ENCODE measurements at regions not wholly inside any gene's neighbourhood (a gene's known extent, or its start where the extent isn't known, plus 50 kb on each side); places are given as distances from the start of the nearest gene placed in this dataset.

DNA sequence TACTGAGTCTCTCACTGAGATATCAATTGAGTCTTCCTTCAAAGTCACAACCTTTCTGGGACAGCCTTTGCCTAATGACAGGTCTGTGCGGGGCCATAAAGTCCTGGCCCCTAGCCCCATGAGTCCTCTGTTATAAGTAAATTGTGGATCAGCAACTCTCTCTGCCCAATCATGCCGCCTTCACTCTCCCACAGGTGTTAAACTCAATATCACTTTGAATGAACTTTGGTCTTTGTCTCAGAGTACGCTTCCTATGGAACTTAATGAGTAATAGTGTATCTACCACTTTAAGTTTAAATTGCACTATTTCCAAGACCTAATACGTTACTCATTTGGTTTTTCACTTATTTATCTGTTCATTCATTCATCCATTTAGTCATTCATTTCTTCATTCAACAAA lies 826.4 kb downstream of the TUSC7 start:
- DNase-seq: no peak

DNA sequence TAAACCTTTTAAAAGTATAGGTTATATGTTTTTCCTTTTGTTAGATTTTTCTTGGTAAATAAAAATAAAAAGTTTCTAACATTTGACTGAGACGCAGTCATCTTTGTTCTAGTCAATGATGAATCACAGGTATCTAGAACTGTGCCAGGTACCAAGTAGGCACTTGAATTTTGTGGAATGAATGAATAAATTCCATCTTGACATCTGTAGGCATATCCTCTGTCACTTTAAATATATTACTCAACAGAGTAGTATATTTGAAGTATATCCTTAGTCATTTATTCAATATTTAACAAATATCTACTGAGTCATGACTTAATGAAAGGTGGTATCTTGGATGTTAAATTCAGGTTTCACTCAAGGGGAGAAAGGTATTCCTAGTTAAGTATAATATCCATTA lies 828.4 kb downstream of the TUSC7 start:
- no peak for DNase-seq

DNA sequence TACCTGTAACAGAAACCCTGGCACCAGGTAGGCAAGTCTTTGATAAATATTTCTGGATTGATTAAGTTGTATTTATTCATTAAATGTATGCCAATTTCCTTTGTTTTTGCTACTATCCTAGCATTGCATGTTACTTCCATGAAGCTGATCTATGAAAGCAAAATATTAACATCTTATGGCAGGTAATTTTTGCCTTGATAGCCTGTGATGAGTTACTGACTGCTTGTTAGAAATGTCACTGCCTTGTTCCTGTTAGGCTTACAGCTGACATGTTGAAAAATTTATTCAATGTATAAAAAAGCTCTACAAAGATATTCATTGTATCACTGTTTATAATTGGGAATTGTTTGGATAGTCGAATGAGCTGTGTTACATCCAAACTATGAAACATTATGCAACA lies 830.1 kb downstream of the TUSC7 start:
- DNase-seq: no peak

DNA sequence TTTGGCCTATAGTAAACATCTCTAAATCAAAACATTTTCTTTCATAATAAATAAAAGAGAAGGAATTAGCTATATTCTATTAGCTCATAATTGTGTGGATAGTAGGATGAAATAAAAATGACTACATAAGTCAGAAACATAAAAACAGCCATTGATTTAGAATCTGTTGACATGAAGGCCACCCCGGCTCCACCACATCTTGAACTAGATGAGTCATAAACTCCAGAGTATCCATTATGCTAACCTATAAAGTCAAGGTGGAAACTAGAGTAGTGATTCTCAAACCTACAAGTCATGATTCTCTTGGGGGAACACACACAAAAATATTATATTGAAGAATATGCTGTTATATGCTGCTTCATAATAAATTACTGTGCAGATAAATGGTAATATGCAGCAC lies 831.0 kb downstream of the TUSC7 start:
- no peak for DNase-seq

DNA sequence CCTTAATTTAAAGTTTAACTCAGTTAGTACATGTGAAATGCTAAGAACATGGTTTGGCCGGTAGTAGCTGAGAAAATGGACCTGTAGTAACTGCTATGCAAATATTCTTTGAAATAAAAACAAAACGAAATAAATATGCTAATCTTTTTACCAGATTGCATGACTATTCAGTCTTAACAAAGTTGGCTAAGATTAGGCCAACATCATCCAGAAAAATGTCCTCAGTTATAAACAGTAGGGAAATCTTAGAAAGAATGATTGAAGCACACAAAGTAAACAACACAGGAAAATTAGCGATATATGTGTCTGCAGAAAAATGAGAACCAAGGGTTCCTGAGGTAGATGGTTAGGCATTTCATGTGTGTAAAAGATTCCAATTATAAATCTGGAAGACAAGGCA lies 832.1 kb downstream of the TUSC7 start:
- no peak for DNase-seq

DNA sequence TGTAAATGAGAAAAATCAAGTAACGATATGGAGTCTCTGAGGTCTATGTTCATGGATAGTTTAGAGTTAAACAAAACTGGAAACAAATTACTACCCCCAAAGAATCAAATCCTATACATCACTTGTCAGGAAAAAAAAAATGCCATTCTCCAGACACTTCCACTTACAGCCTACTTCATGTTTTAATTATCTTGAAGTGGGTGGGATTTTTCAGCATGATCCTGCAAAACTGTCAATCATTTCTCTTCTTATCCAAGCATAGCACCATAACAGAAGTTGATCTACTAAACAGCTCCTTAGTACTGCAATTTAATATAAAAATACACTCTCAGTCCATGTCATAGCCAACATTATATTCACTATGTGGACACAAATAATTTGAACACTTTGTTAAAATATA lies 833.9 kb downstream of the TUSC7 start:
- DNase-seq: no peak

DNA sequence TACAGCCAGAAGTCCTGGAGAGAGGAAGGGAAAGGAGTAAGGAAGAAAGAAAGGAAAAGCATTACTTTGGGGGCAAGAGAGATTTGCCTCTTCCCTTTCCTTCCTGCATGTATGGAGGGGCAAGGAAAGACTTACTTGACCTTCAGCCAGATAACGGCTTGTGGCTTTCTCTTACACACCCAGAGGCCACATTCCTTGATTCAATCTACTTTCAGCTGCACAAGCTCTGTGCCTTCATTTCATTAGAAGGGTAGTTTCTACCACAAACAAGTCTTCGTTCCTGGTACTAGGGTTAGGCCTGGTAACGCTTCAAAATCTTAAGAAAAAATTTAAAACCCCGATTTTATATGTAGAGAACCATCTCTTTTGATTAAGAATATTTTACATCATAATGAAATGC lies 835.9 kb downstream of the TUSC7 start:
- no peak for DNase-seq

DNA sequence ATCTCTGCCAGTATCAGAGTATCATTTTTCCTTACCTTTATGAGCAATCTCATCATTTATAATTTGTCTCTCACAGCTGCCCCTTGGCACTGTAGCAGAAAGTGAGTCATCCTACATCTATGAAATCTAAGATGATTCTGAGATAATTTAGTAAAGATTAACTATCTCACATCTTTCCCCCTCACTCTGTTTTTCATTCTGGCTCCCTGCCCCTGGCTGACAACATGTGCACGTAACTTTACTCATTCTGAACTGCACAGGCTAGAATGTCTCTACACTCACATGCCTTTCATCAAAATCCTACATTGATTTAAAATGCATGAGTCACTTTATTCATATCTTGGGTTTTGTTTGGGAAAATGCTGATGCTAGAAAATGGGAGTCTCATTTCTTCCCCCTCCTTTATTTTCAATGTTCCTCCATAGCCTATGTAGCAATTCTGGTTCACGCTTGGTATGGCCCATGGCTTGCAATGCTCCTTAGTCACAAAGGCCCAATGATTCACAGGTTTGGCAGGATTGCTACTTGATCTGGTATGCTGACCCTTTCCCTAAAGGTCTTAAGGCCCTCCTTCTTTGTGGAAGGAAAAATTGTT lies 838.5 kb downstream of the TUSC7 start:
- no peak for DNase-seq

DNA sequence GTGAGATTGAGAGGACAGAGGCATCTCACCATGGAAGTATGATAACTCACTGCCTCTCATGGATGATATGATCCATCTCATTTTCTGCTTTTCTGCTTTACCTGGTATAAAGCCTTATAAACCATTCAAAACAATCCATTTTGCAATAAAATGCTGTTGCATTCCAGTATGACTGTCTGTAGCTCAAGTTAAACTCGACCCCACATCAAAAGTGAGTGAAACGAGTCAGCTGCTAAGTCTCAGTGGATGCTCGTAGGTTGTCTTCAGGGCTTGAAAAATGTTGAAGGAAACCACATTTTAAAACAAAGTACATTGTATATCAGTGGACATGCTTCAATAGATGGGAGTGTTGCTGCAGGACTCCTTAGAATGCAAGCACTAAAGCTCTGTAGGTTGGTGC lies 839.0 kb downstream of the TUSC7 start:
- DNase-seq: no peak

DNA sequence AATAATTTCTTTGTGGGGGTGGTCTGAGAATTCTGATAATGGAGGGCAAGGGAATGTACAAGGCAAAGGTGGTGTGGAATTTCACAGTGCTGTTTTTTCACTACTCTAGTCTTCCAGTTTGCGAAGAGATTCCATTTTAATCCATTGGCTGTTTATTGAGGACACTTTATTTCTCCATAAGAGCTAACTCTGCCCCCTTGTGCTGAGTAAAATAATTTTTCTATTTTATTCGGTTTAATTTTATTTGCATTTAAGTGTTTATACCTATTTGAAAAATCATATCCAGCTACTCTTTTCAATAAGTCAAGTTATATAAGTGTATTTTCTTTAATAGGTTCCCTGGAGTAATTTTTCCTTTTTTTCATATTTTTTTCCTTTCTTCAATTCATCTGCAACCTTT lies 840.1 kb downstream of the TUSC7 start:
- DNase-seq: no peak

DNA sequence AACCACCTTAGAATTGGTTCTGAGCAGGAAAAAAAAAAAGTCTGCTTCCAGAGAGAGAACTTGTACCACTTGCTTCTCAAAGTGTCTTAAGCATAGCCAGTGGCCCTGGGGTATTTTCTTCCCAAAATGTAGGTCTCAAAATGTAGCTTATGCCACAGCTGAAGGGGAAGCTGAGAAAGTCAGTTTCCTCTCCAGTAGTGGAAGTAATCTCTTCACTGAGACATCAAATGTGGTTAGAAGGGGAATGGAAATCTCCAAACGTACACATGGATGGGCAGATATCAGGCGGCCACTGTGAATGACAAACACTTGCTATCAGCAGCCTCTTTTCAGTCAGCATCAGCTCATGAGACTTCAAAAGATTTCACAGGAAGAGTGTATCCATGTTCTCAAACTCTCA lies 841.2 kb downstream of the TUSC7 start:
- no peak for DNase-seq

DNA sequence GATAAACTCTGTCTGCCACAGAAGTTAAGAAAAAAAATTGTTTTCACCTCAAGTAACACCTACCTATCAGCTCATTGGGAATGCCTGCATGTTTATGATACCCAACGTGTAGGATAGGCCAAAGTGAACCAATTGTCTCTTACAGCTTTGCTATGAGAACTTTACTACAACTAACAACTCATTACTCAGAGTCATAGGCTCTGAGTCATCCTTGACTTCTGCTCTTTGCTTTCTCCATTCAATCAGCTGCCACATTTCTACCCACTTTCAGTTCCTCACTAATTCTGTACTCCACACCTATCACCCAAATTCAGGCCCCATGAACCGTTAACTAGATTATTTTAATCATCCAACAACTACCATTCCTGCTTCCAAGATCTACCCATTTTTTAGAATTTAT lies 843.9 kb downstream of the TUSC7 start:
- DNase-seq: no peak

DNA sequence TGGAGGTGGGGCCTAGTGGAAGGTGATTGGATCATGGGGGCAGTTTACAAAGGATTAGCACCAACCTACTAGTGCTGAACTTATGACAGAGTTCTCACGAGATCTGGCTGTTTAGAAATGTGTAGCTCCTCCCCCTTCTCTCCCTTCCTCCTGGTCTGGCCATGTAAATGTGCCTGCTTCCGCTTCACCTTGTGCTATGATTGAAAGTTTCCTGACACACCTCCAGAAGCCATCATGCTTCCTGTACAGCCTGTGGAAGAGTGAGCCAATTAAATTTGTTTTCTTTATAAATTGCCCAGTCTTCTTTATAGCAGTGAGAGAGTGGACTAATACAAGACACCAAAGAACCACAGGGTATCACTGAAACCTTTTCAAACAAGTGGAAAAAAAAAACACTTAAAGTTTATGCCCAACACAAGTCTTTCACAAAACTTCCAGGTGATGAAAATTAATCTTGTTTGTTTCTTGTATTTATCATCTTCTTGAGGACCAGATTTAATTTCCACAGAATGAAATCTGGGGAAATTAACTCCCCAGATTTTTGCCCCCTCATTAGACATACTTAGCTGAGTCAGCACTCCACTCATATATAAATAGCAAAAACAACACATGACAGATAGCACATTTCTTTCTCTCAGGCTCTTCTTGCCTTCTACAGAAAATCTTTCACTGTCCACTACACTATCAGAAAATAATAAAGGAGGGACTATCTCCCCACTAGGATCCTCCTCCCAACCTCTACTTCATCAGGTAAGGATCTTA lies 847.2 kb downstream of the TUSC7 start:
- no peak for DNase-seq

DNA sequence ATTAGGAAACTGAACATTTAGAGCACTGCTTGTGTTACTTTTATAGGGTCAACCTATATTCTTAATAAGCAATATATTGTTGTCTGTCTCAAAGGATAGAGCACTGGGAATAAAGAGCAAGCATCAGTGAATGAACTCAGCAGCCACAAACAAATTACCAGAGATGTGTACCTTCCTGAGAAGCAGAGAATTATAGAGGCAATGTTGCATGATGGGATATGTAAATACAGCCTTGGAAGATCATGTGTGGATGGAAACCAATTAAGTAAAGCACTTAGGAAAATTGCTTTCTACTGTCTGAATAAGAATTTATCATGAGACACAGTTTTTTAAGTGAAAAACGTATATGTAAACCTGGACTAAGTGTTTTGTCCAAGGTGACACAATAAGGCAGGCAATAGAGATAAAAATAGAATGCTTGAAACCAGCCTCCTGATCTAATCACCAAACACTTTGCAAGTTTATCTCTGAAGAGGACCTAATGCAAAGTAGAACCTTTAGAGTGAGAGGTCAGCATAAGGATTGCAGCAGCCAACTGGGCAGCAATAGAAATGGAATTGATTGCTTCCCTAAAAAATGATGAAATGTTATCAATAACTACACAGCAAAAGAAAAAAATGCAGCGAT lies 848.0 kb downstream of the TUSC7 start:
- no peak for DNase-seq

DNA sequence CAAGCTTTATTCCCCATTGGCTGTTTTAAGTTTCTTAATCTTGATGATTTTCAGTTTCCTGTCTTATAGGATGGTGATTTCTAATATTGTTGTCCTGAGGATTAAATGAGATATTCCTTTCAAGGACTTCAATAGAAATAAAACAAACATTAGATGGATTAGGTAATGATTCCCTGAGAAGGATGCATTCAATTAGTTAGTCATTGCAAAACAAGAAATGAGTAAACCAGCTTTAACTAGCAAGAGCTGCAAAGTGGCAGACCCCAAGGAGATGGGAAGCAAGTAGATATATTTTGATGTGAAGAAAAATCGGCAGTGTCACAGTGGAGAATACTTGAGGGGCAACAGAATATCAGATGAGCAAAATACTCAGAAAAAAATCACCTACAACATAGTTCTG lies 849.1 kb downstream of the TUSC7 start:
- DNase-seq: no peak

DNA sequence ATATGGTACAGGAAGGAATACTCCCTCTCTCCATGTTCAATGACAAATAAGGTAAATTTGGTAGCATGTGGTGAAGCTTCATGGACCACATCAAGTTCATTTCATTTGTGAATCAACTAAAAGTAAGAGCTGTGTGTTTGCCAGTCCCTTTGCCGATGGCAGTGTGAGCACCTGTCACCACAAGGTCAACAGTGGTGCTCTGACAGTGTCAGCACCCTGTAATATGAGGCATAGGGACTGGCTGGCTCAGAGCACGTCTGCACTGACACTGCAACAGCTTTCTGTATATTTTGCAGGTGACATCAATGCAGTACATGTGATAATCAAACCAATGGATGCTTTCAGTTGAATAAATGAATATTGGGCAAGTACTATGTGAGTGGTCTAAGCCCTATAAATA lies 852.4 kb downstream of the TUSC7 start:
- no peak for DNase-seq

DNA sequence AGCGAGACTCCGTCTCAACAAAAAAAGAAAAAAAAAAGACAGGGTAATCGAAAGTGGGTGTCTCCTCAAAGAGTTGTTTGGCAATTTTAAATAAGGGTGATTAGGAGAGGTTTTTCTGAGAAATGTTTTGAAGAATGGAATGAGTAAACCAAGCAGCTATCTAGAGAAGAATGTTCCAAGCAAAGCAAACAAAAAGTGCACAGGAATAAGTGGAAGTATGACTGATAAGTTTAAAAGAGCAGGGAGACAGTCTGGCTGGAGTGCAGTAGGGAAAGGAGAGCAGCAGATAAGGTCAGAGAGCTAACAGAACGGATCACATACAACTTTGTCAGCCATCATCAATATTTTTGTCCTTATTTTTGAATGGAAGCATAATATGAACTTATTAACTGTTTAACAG lies 853.5 kb downstream of the TUSC7 start:
- no peak for DNase-seq

DNA sequence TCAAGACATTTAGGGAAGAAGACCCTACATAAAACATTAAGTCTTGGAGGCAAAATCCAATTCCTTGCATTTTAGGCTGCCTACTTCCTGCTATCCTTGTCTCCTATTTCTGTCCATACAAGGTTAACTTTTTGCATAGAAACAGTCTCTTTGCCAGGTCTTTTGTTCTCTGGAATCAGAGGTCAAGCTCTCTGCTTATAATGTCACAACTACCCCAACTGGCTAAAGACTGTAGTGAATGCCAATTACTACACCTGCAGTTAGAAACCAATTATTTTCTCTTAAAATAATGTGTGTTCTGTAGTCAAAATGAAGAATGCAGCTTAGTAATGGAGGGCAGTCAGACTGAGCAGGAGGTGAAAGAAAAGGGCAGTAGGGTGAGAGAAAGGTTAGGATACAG lies 856.2 kb downstream of the TUSC7 start:
- no peak for DNase-seq

DNA sequence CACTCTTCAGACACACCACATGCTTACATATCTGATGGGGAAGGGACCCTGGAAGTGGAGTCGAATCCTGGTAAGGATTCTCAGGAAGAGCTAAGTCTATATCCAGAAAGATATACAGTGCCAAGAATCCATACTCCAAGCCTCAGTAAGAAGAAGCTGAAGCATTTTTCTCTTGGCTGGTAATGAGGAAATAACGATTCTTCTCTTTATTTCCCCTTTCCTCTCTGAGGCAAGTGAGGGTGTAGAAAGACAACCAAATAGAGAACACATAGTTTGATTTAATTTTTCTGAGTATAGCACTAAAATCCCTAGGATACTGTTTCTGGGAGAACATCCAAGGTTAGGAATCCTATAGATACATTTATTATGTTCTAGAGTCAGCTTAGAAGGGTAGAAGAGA lies 857.3 kb downstream of the TUSC7 start:
- DNase-seq: no peak

DNA sequence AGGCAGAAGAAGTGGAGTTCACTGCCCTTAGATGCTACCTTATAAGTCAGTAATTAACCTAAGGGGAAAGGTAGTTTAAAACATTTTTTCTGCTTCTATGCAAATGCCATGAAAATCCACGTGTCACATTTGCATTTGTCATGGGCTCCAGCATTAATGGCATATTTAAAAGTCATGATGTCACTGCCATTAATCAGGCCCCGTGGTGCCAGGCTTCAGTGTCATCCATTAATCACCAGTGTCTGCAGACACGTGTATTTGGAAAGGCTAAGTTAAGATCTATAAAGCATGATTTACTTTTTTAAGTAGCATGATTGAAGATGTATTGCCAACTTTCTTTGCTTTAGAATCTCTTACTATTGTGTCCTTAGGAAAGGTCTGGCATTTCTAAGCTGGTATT lies 857.8 kb downstream of the TUSC7 start:
- no peak for DNase-seq

DNA sequence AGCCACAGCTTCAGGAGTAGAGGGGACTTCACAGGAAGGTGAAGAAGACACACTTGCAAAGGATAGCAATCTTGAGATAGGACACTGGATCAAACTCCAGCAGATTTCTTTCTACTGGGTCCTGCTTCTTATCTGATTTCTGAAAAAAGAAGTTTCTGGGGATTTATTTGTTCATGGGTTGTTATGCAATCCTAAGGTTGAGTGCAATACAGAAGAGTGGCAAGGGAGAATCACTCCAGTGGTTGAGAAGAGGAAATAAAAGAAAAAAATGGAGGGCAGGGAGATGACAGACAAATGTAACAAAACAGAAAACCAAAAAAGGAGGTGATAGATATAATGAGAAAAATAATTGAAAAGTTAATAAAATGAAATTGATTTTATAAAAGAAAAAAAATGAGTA lies 858.3 kb downstream of the TUSC7 start:
- no peak for DNase-seq

DNA sequence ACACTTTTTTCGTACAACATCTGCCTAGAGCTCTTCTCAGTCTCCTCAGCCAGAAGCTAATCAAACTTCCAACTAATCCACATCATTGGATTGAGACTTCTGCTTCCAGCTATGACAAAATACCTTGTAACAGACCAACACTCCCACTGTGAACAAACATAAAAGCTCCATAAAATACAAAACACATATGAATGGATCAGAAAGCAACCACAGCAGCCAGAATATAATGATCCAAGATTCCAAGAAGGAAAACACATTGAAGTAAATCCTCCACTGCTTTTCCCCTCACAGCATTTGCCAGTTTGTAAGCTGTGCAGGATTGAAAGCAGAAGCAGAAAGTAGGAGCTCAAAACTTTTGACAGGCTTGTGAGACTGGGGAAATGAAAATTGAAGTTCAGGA lies 863.2 kb downstream of the TUSC7 start:
- no peak for DNase-seq

DNA sequence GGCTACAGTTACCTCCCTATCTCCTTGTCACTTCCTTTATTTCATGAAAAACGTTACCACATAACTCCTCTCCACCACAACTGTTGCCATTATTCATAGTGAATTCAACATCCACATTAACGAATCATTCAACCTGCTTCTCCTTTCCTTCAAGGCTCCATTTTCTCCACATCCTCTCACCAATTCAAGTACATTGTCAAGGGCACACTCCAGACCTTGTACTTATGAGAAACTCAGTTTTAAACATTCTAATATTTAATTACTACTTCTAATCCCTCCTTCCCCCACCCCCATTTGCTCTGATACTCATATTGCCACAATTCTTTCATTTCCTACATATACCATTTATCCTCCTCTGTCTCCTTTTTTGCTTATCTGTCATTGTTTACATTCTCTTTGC lies 871.2 kb downstream of the TUSC7 start:
- DNase-seq: no peak

DNA sequence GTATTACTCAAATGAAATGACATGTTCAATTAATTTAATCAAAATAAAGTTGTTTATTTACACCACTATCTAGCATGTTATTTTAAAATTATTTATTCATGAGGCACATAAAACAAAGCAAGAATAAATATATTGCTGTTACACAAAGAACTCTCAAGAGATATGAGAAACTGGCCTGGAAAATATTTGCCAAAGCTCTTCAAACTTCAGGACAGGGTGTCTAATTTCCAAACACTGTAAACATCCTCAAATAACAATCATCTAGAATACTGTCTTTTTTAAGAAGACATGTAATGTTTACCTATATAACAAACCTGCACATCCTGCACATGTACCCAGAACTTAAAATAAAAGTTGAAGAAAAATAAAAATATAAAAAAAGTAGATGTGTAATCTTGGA lies 876.6 kb downstream of the TUSC7 start:
- no peak for DNase-seq

DNA sequence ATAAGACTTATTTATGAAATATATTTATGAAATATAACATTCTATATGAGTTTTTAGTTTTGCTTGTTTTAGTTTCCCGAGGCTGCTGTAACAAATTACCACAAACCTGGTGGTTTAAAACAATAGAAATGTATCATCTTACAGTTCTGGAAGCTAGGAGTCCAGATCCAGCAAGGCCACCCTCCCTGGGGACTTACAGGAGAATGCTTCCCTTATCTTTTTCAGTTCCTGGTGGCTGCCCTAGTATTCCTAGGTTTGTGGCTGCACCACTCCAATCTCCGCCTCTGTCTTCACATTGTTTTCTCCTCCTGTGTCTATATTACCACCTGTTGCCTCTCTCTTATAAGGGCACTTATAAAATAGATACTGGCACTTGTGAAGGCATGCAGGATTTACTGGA lies 877.8 kb downstream of the TUSC7 start:
- no peak for DNase-seq

All from activated T-cell treated with anti-CD3 and anti-CD28 coated beads, Interleukin-2, amount 50 U/mL, for 48 hours (primary cell).